ENCODE measurements at regions not wholly inside any gene's neighbourhood (a gene's known extent, or its start where the extent isn't known, plus 50 kb on each side); places are given as distances from the start of the nearest gene placed in this dataset.

DNA sequence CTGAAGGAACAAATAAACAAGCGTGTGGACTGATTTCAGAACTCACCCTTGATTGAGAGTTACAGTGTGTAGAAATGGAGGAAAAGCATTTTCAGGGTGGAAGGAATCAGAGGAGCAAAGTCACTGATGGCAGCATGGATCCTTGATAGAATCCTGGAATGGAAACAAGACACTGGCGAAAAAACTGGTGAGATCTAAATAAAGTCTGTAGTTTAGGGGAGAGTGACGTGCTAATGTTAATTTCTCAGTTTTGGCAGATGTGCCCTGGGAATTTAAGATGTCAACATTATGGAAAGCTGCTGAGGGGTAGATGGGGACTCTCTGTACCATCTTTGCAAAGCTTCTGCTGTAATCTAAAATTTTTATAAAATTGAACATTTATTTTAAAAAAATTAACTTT is 378.0 kb downstream of the UQCRFS1 start:
- TF ChIP-seq, protein P1, sequence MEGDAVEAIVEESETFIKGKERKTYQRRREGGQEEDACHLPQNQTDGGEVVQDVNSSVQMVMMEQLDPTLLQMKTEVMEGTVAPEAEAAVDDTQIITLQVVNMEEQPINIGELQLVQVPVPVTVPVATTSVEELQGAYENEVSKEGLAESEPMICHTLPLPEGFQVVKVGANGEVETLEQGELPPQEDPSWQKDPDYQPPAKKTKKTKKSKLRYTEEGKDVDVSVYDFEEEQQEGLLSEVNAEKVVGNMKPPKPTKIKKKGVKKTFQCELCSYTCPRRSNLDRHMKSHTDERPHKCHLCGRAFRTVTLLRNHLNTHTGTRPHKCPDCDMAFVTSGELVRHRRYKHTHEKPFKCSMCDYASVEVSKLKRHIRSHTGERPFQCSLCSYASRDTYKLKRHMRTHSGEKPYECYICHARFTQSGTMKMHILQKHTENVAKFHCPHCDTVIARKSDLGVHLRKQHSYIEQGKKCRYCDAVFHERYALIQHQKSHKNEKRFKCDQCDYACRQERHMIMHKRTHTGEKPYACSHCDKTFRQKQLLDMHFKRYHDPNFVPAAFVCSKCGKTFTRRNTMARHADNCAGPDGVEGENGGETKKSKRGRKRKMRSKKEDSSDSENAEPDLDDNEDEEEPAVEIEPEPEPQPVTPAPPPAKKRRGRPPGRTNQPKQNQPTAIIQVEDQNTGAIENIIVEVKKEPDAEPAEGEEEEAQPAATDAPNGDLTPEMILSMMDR (IDR thresholded peaks at IDR 0.05 in 2 of 3, conservative IDR thresholded peaks at IDR 0.05 in 1 of 3; ENCODE audit: control insufficient read depth in 2 of 3, extremely low read depth in 1 of 3, insufficient read depth in 1 of 3, low read depth in 3 of 3, low read length in 3 of 3) = no peak
- TF ChIP-seq PAX5 (IDR thresholded peaks at IDR 0.05; ENCODE audit: borderline replicate concordance, low read depth, low read length) (no peak), CHD2 (IDR thresholded peaks at IDR 0.05; ENCODE audit: borderline replicate concordance, low read depth, low read length) (no peak), SREBF1 (IDR thresholded peaks at IDR 0.05; ENCODE audit: low read length) (no peak), EZH2 (IDR thresholded peaks at IDR 0.05; ENCODE audit: borderline replicate concordance, control insufficient read depth, low read depth, low read length) (no peak), TCF12 (IDR thresholded peaks at IDR 0.05; ENCODE audit: low read depth, low read length) (no peak), ZZZ3 (IDR thresholded peaks at IDR 0.05; ENCODE audit: control insufficient read depth, insufficient read length, low read depth) (no peak), POLR2A (IDR thresholded peaks at IDR 0.05; ENCODE audit: low read depth, low read length) (no peak)
- TF ChIP-seq, protein P2, sequence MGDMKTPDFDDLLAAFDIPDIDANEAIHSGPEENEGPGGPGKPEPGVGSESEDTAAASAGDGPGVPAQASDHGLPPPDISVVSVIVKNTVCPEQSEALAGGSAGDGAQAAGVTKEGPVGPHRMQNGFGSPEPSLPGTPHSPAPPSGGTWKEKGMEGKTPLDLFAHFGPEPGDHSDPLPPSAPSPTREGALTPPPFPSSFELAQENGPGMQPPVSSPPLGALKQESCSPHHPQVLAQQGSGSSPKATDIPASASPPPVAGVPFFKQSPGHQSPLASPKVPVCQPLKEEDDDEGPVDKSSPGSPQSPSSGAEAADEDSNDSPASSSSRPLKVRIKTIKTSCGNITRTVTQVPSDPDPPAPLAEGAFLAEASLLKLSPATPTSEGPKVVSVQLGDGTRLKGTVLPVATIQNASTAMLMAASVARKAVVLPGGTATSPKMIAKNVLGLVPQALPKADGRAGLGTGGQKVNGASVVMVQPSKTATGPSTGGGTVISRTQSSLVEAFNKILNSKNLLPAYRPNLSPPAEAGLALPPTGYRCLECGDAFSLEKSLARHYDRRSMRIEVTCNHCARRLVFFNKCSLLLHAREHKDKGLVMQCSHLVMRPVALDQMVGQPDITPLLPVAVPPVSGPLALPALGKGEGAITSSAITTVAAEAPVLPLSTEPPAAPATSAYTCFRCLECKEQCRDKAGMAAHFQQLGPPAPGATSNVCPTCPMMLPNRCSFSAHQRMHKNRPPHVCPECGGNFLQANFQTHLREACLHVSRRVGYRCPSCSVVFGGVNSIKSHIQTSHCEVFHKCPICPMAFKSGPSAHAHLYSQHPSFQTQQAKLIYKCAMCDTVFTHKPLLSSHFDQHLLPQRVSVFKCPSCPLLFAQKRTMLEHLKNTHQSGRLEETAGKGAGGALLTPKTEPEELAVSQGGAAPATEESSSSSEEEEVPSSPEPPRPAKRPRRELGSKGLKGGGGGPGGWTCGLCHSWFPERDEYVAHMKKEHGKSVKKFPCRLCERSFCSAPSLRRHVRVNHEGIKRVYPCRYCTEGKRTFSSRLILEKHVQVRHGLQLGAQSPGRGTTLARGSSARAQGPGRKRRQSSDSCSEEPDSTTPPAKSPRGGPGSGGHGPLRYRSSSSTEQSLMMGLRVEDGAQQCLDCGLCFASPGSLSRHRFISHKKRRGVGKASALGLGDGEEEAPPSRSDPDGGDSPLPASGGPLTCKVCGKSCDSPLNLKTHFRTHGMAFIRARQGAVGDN (IDR thresholded peaks at IDR 0.05) = no peak
- TF ChIP-seq, protein P3, sequence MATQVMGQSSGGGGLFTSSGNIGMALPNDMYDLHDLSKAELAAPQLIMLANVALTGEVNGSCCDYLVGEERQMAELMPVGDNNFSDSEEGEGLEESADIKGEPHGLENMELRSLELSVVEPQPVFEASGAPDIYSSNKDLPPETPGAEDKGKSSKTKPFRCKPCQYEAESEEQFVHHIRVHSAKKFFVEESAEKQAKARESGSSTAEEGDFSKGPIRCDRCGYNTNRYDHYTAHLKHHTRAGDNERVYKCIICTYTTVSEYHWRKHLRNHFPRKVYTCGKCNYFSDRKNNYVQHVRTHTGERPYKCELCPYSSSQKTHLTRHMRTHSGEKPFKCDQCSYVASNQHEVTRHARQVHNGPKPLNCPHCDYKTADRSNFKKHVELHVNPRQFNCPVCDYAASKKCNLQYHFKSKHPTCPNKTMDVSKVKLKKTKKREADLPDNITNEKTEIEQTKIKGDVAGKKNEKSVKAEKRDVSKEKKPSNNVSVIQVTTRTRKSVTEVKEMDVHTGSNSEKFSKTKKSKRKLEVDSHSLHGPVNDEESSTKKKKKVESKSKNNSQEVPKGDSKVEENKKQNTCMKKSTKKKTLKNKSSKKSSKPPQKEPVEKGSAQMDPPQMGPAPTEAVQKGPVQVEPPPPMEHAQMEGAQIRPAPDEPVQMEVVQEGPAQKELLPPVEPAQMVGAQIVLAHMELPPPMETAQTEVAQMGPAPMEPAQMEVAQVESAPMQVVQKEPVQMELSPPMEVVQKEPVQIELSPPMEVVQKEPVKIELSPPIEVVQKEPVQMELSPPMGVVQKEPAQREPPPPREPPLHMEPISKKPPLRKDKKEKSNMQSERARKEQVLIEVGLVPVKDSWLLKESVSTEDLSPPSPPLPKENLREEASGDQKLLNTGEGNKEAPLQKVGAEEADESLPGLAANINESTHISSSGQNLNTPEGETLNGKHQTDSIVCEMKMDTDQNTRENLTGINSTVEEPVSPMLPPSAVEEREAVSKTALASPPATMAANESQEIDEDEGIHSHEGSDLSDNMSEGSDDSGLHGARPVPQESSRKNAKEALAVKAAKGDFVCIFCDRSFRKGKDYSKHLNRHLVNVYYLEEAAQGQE (IDR thresholded peaks at IDR 0.05; ENCODE audit: low read depth, low read length) = no peak
- TF ChIP-seq, protein P4, sequence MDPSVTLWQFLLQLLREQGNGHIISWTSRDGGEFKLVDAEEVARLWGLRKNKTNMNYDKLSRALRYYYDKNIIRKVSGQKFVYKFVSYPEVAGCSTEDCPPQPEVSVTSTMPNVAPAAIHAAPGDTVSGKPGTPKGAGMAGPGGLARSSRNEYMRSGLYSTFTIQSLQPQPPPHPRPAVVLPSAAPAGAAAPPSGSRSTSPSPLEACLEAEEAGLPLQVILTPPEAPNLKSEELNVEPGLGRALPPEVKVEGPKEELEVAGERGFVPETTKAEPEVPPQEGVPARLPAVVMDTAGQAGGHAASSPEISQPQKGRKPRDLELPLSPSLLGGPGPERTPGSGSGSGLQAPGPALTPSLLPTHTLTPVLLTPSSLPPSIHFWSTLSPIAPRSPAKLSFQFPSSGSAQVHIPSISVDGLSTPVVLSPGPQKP (IDR thresholded peaks at IDR 0.05; ENCODE audit: low read depth, low read length) = no peak
- TF ChIP-seq, protein P5, sequence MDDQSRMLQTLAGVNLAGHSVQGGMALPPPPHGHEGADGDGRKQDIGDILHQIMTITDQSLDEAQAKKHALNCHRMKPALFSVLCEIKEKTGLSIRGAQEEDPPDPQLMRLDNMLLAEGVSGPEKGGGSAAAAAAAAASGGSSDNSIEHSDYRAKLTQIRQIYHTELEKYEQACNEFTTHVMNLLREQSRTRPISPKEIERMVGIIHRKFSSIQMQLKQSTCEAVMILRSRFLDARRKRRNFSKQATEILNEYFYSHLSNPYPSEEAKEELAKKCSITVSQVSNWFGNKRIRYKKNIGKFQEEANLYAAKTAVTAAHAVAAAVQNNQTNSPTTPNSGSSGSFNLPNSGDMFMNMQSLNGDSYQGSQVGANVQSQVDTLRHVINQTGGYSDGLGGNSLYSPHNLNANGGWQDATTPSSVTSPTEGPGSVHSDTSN (IDR thresholded peaks at IDR 0.05; ENCODE audit: insufficient replicate concordance, low read depth, low read length) = no peak
